ENCODE measurements at regions not wholly inside any gene's neighbourhood (a gene's known extent, or its start where the extent isn't known, plus 50 kb on each side); places are given as distances from the start of the nearest gene placed in this dataset.

- Mint-ChIP-seq H3K4me3 (peak overlapping the region; percentile 30), H3K36me3 (no peaks in the 10 kb centered on the region), H3K4me1 (ENCODE audit: unreplicated experiment) (peaks cover 21% of the 10 kb centered on the region), H3K27ac (no peak overlapping the region), H3K27me3 (peaks cover under 1% of the 10 kb centered on the region), H3K9me3 (no peaks in the 10 kb centered on the region)
- DNase-seq (ENCODE audit: extremely low spot score, unreplicated experiment) = no peak
- TF ChIP-seq, protein P1, sequence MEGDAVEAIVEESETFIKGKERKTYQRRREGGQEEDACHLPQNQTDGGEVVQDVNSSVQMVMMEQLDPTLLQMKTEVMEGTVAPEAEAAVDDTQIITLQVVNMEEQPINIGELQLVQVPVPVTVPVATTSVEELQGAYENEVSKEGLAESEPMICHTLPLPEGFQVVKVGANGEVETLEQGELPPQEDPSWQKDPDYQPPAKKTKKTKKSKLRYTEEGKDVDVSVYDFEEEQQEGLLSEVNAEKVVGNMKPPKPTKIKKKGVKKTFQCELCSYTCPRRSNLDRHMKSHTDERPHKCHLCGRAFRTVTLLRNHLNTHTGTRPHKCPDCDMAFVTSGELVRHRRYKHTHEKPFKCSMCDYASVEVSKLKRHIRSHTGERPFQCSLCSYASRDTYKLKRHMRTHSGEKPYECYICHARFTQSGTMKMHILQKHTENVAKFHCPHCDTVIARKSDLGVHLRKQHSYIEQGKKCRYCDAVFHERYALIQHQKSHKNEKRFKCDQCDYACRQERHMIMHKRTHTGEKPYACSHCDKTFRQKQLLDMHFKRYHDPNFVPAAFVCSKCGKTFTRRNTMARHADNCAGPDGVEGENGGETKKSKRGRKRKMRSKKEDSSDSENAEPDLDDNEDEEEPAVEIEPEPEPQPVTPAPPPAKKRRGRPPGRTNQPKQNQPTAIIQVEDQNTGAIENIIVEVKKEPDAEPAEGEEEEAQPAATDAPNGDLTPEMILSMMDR (conservative IDR thresholded peaks at IDR 0.05) = no peak
Observed at GRCh38 chr5:175377816-175378215, 66.2 kb downstream of the DRD1 start.

GRCh38 chr5:175374166-175374875, 69.7 kb downstream of the DRD1 start:
- Mint-ChIP-seq H3K4me3 (no peak overlapping the region), H3K36me3 (no peaks in the 10 kb centered on the region), H3K27me3 (no peaks in the 10 kb centered on the region), H3K27ac (no peak overlapping the region), H3K9me3 (no peaks in the 10 kb centered on the region), H3K4me1 (ENCODE audit: unreplicated experiment) (peaks cover 13% of the 10 kb centered on the region)
- no peak for DNase-seq (ENCODE audit: extremely low spot score, unreplicated experiment)
- TF ChIP-seq, protein P1 (conservative IDR thresholded peaks at IDR 0.05) = no peak

- Mint-ChIP-seq H3K9me3 (peaks cover 5% of the 10 kb centered on the region), H3K36me3 (no peaks in the 10 kb centered on the region), H3K4me1 (ENCODE audit: unreplicated experiment) (no peaks in the 10 kb centered on the region), H3K27ac (no peak overlapping the region), H3K27me3 (peaks cover 24% of the 10 kb centered on the region), H3K4me3 (no peak overlapping the region)
- TF ChIP-seq, protein P1 (conservative IDR thresholded peaks at IDR 0.05) = no peak
- DNase-seq (ENCODE audit: extremely low spot score, unreplicated experiment) = no peak
Observed at GRCh38 chr5:175365866-175366265, 78.1 kb downstream of the DRD1 start.

DNA sequence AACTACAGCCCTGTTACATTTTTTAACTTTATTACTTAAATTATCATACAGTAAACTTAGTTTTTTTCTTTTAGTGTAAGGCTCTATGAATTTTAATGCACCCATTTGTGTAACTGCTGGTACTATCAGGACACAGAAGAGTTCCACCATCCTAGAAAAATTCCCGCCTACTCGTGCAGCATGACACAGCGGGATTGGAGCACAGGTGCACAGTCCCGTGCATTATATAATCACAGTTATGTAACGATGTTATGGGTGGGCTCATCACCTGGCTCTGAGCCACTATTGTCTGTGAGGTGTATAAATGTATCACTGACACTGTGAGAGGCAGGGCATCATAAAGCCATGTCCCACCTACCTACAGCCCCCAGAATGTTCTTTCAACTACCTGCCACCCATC, 80.7 kb downstream of the DRD1 start:
- Mint-ChIP-seq H3K9me3 (peaks cover 5% of the 10 kb centered on the region), H3K27ac (no peak overlapping the region), H3K4me3 (no peak overlapping the region), H3K36me3 (no peaks in the 10 kb centered on the region), H3K27me3 (peaks cover 32% of the 10 kb centered on the region), H3K4me1 (ENCODE audit: unreplicated experiment) (no peaks in the 10 kb centered on the region)
- TF ChIP-seq, protein P1 (conservative IDR thresholded peaks at IDR 0.05) = no peak
- DNase-seq (ENCODE audit: extremely low spot score, unreplicated experiment) = no peak

DNA sequence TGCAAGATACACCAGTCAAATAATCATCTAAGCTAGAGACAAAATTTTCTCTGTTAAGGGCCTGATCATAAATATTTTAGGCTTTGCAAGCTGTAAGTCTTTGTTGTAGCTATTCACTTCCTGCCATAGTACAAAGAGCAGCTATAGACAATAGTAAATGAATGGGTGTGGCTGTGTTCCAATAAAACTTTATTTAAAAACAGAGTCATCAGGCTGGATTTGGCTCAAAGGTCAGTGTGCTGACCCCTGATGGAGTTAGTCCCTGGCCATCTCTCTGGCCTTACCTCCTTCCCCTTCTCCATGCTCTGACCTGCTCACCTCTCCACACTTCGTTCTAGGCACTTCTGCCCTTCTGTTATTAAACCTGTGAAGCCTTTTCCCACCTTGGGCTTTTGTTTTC, 86.0 kb downstream of the DRD1 start:
- no peaks in the 10 kb centered on the region for H3K9me3 Mint-ChIP-seq
- TF ChIP-seq, protein P1 (conservative IDR thresholded peaks at IDR 0.05) = no peak
- H3K27ac Mint-ChIP-seq = no peak overlapping the region
- H3K36me3 Mint-ChIP-seq = no peaks in the 10 kb centered on the region
- H3K4me3 Mint-ChIP-seq = no peak overlapping the region
- H3K4me1 Mint-ChIP-seq (ENCODE audit: unreplicated experiment) = no peaks in the 10 kb centered on the region
- H3K27me3 Mint-ChIP-seq = peaks cover 28% of the 10 kb centered on the region
- no peak for DNase-seq (ENCODE audit: extremely low spot score, unreplicated experiment)

Measured in type B pancreatic cell (in vitro differentiated cells).